HCT116 (cell line): ENCODE measurements at regions not wholly inside any gene's neighbourhood (a gene's known extent, or its start where the extent isn't known, plus 50 kb on each side); places are given as distances from the start of the nearest gene placed in this dataset.

Source experiments
- ATAC-seq: fragments of 200-7000 bp; cut with Tn5 transposase; 2 replicates; pipeline ENCODE4 v1.9.1; 2020; ENCODE audit warnings: mild to moderate bottlenecking, moderate library complexity
- BruUV-seq: library from RNA; stranded (reverse); fragments of 400-500 nt; replicated peaks from 2 replicates; lab custom pipeline; 2021; lab: Mats Ljungman, UMichigan
- CTCF ChIA-PET: fragments of 300-600 bp; sonication (Branson Sonifier 250); formaldehyde crosslinking; loops from one replicate; lab custom pipeline; 2021; ENCODE audit warnings: antibody characterized with exemption; lab: Charles Lee
- POLR2A ChIA-PET: fragments of 300-600, 350-600 bp; sonication (Branson Sonifier 250); formaldehyde crosslinking; loops from one replicate; lab custom pipeline; 2021; ENCODE audit warnings: antibody characterized with exemption; lab: Charles Lee
- RAD21 ChIA-PET, 2 experiments: fragments of 300-600 bp; sonication (Branson Sonifier 250); formaldehyde crosslinking; loops; one replicate each; lab custom pipeline; 2023; ENCODE audit warnings: low total read pairs in 2 of 2; ENCODE audit not compliant: uncharacterized antibody in 2 of 2, unreplicated experiment in 2 of 2, low non-redundant PET in 1 of 2; lab: Charles Lee
- DNase-seq: peaks from one replicate; pipeline ENCODE4 v3.0.0-alpha.2; 2010; ENCODE audit warnings: low read depth, low spot score
- H2AFZ ChIP-seq: fragments of 200-600 bp; shearing (Covaris generic), sonication (generic); 2 replicates; pipeline ENCODE4 v1.6.1; 2017; ENCODE audit warnings: low read depth, mixed run types, mixed read lengths, antibody characterized with exemption, low read length; ENCODE audit not compliant: poor library complexity, severe bottlenecking
- H3K27ac ChIP-seq: 2 replicates; pipeline ENCODE4 v1.5.1; 2012; ENCODE audit warnings: low read depth, low read length
- H3K27me3 ChIP-seq: fragments of 200-600 bp; sonication (generic); 2 replicates; pipeline ENCODE4 v1.6.1; 2016; ENCODE audit warnings: mixed run types, low read length, mixed read lengths; ENCODE audit not compliant: insufficient read depth
- H3K36me3 ChIP-seq, 2 experiments: fragments of 200-500 bp in 1 of 2; fragments of 200-600 bp in 1 of 2; sonication (Bioruptor generic) in 1 of 2; sonication (generic) in 1 of 2; 2 replicates each; pipeline versions ENCODE4 v1.5.1 to v1.6.1; 2014 to 2016; ENCODE audit warnings: low read length in 2 of 2, inconsistent platforms in 1 of 2, mixed read lengths in 1 of 2, mixed run types in 1 of 2; ENCODE audit not compliant: insufficient read depth in 2 of 2, control insufficient read depth in 1 of 2
- H3K4me1 ChIP-seq, 2 experiments: fragments of 200-600 bp in 1 of 2; sonication (generic) in 1 of 2; 2 replicates each; pipeline versions ENCODE4 v1.5.1 to v1.6.1; 2012 to 2017; ENCODE audit warnings: low read length in 2 of 2, inconsistent platforms in 1 of 2, mild to moderate bottlenecking in 1 of 2, mixed read lengths in 1 of 2, mixed run types in 1 of 2, moderate library complexity in 1 of 2; ENCODE audit not compliant: insufficient read depth in 2 of 2, control insufficient read depth in 1 of 2
- H3K4me2 ChIP-seq: fragments of 200-600 bp; sonication (generic); 2 replicates; pipeline ENCODE4 v1.6.1; 2017; ENCODE audit warnings: mixed run types, low read length, mixed read lengths
- H3K4me3 ChIP-seq, 2 experiments: fragments of 200-600 bp in 1 of 2; sonication (generic) in 1 of 2; replicated peaks in 1 of 2; 2 replicates each; pipeline ENCODE4 v1.5.1; 2011 to 2016; ENCODE audit warnings: low read length in 2 of 2, control low read depth in 1 of 2, low read depth in 1 of 2, mild to moderate bottlenecking in 1 of 2, mixed read lengths in 1 of 2, mixed run types in 1 of 2
- H3K79me2 ChIP-seq: fragments of 200-600 bp; sonication (generic); 2 replicates; pipeline ENCODE4 v1.6.1; 2017; ENCODE audit warnings: mild to moderate bottlenecking, mixed run types, low read length, moderate library complexity, mixed read lengths; ENCODE audit not compliant: insufficient read depth
- H3K9ac ChIP-seq: fragments of 200-600 bp; sonication (generic); 2 replicates; pipeline ENCODE4 v1.6.1; 2016; ENCODE audit warnings: low read length, mixed read lengths
- H3K9me2 ChIP-seq: fragments of 200-600 bp; sonication (generic), shearing (Covaris generic); 2 replicates; pipeline ENCODE4 v1.6.1; 2017; ENCODE audit warnings: mixed run types, mild to moderate bottlenecking, moderate library complexity; ENCODE audit not compliant: insufficient read depth
- H3K9me3 ChIP-seq, 2 experiments: fragments of 200-500 bp in 1 of 2; fragments of 200-600 bp in 1 of 2; sonication (Bioruptor generic) in 1 of 2; sonication (generic) in 1 of 2; 2 replicates each; pipeline ENCODE4 v1.6.1; 2014 to 2017; ENCODE audit warnings: low read length in 2 of 2, mixed read lengths in 2 of 2, inconsistent platforms in 1 of 2, low read depth in 1 of 2, mild to moderate bottlenecking in 1 of 2, mixed run types in 1 of 2, moderate library complexity in 1 of 2; ENCODE audit not compliant: control insufficient read depth in 1 of 2, insufficient read depth in 1 of 2
- H4K20me1 ChIP-seq: fragments of 200-600 bp; sonication (generic), shearing (Covaris generic); 2 replicates; pipeline ENCODE4 v1.6.1; 2017; ENCODE audit warnings: mixed run types, mild to moderate bottlenecking, moderate library complexity; ENCODE audit not compliant: insufficient read depth
- ATF3 ChIP-seq: IDR thresholded peaks from 2 replicates; pipeline ENCODE4 v1.6.1; 2012
- CBX3 ChIP-seq: IDR thresholded peaks from 2 replicates; pipeline ENCODE4 v1.6.1; 2012; ENCODE audit warnings: low read depth
- CEBPB ChIP-seq: IDR thresholded peaks from 2 replicates; pipeline ENCODE4 v1.6.1; 2012; ENCODE audit warnings: low read depth
- CTCF ChIP-seq, 3 experiments: fragments of 200-600 bp in 1 of 3; sonication (generic) in 1 of 3; IDR thresholded peaks in 2 of 3; conservative IDR thresholded peaks in 1 of 3; 2 replicates each; pipeline ENCODE4 v1.5.1; 2012 to 2017; ENCODE audit warnings: low read depth in 2 of 3, low read length in 2 of 3, antibody characterized with exemption in 1 of 3, borderline replicate concordance in 1 of 3, control low read depth in 1 of 3, mild to moderate bottlenecking in 1 of 3, mixed read lengths in 1 of 3, mixed run types in 1 of 3, moderate library complexity in 1 of 3; ENCODE audit not compliant: insufficient read depth in 1 of 3
- EGR1 ChIP-seq: IDR thresholded peaks from 2 replicates; pipeline ENCODE4 v1.6.1; 2012; ENCODE audit warnings: low read depth
- FOSL1 ChIP-seq: IDR thresholded peaks from 2 replicates; pipeline ENCODE4 v1.6.1; 2012; ENCODE audit warnings: low read depth
- POLR2A ChIP-seq: IDR thresholded peaks from 2 replicates; pipeline ENCODE4 v1.7.0; 2011; ENCODE audit warnings: borderline replicate concordance; ENCODE audit not compliant: insufficient read depth, insufficient read length; ENCODE audit errors: extremely low read depth
- POLR2AphosphoS5 ChIP-seq: IDR thresholded peaks from 2 replicates; pipeline ENCODE4 v1.6.1; 2011; ENCODE audit warnings: mild to moderate bottlenecking, low read depth, low read length, moderate library complexity
- RAD21 ChIP-seq: IDR thresholded peaks from 2 replicates; pipeline ENCODE4 v1.6.1; 2012; ENCODE audit warnings: low read depth, mild to moderate bottlenecking
- REST ChIP-seq: IDR thresholded peaks from 2 replicates; pipeline ENCODE4 v1.6.1; 2012; ENCODE audit warnings: low read depth
- SIN3A ChIP-seq: IDR thresholded peaks from 2 replicates; pipeline ENCODE4 v1.6.1; 2012; ENCODE audit warnings: low read depth
- SP1 ChIP-seq: IDR thresholded peaks from 2 replicates; pipeline ENCODE4 v1.6.1; 2012; ENCODE audit warnings: low read depth
- SRF ChIP-seq: IDR thresholded peaks from 2 replicates; pipeline ENCODE4 v1.6.1; 2012; ENCODE audit warnings: low read depth
- TCF7L2 ChIP-seq: IDR thresholded peaks from 2 replicates; pipeline ENCODE4 v1.7.0; 2011; ENCODE audit warnings: borderline replicate concordance, inconsistent platforms; ENCODE audit not compliant: insufficient read depth, insufficient read length; ENCODE audit errors: extremely low read depth
- YY1 ChIP-seq: IDR thresholded peaks from 2 replicates; pipeline ENCODE4 v1.6.1; 2011; ENCODE audit warnings: low read length, low read depth, moderate library complexity, mild to moderate bottlenecking; ENCODE audit not compliant: insufficient replicate concordance; ENCODE audit errors: extremely low read depth
- ZBTB33 ChIP-seq: IDR thresholded peaks from 2 replicates; pipeline ENCODE4 v1.6.1; 2011; ENCODE audit warnings: mild to moderate bottlenecking, low read length, moderate library complexity; ENCODE audit not compliant: insufficient replicate concordance; ENCODE audit errors: extremely low read depth
- ZFX ChIP-seq: fragments of 450-650 bp; IDR thresholded peaks from 2 replicates; pipeline ENCODE4 v1.6.1; 2017
- ZNF274 ChIP-seq: fragments of 200-500 bp; sonication (Bioruptor generic); IDR thresholded peaks from 2 replicates; pipeline ENCODE4 v1.6.1; 2014; ENCODE audit warnings: mild to moderate bottlenecking, low read depth, low read length, inconsistent platforms
- intact Hi-C: fragments of 100-400 bp; cut with micrococcal nuclease; formaldehyde crosslinking; loops from 2 replicates; pipeline ENCODE4 v1.10.0; 2022

GRCh38 chr7:35365523-35365922 lies 111.6 kb upstream of the TBX20 start:
- DNase-seq (no peak), ATAC-seq (no peak)
- Histone ChIP-seq H3K4me1 (no peaks in the 10 kb centered on the region), H3K27me3 (no peaks in the 10 kb centered on the region), H4K20me1 (no peaks in the 10 kb centered on the region), H2AFZ (no peak overlapping the region), H3K27ac (no peak overlapping the region), H3K4me3 (no peak overlapping the region), H3K4me2 (no peak overlapping the region), H3K79me2 (no peaks in the 10 kb centered on the region), H3K36me3 (no peaks in the 10 kb centered on the region), H3K9ac (no peak overlapping the region), H3K9me2 (no peaks in the 10 kb centered on the region), H3K9me3 (no peaks in the 10 kb centered on the region)
- POLR2A ChIA-PET: no interaction called here
- RAD21 ChIA-PET: no interaction called here
- TF ChIP-seq CTCF (IDR thresholded peaks at IDR 0.05 in 2 of 3, conservative IDR thresholded peaks at IDR 0.05 in 1 of 3; ENCODE audit: borderline replicate concordance in 1 of 3, insufficient read depth in 1 of 3, low read depth in 2 of 3, low read length in 2 of 3) (no peak), POLR2AphosphoS5 (no peak), SRF (no peak), SIN3A (no peak), TCF7L2 (no peak), EGR1 (no peak), YY1 (no peak), FOSL1 (no peak), CEBPB (no peak), ZBTB33 (no peak), ZFX (no peak), ZNF274 (no peak), SP1 (no peak), REST (no peak), POLR2A (no peak), RAD21 (no peak), ATF3 (no peak), CBX3 (no peak)
- CTCF ChIA-PET: no interaction called here
- intact Hi-C loops: no loop called here
- BruUV-seq: no TSS peak
